ENCODE measurements at regions not wholly inside any gene's neighbourhood (a gene's known extent, or its start where the extent isn't known, plus 50 kb on each side); places are given as distances from the start of the nearest gene placed in this dataset.

DNA sequence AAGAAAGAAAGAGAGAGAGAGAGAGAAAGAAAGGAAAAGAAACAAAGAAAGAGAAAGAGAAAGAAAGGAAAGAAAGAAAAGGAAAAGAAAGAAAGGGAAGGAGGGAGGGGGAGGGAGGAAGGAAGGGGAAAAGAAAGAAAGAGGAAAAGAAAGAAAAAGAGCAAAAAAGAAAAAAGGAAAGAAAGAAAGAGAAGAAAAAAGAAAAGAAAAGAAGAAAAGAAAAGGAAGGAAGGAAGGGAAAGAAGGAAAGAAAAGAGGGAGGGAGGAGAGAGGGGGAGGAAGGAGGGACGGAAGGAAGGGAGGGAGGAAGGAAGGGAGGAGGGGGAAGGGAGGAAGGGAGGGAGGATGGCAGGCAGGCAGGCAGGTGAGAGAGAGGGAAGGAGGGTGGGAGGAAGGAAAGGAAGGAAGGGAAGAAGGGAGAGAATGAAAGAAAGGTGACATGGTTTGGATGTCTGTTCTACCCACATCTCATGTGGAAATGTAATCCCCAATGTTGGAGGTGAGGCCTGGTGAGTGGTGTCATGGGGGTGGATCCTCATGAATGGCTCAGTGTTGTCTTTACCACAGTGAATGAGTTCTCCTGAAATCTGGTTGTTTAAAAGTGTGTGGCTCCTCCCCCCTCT lies 83.0 kb upstream of the DCLK2 start:
- BruUV-seq (replicated peaks), result no TSS peak
- peaks cover 16% of the 10 kb centered on the region for H3K4me1 Mint-ChIP-seq (ENCODE audit: insufficient read depth, unreplicated experiment)
- no peak overlapping the region for H3K27ac Mint-ChIP-seq (ENCODE audit: low read depth, unreplicated experiment)
- H3K9me3 Mint-ChIP-seq (ENCODE audit: unreplicated experiment), result no peaks in the 10 kb centered on the region
- H3K36me3 Mint-ChIP-seq (ENCODE audit: insufficient read depth, unreplicated experiment), result no peaks in the 10 kb centered on the region
- no peaks in the 10 kb centered on the region for H3K27me3 Mint-ChIP-seq (ENCODE audit: insufficient read depth, unreplicated experiment)
- no peak overlapping the region for H3K4me3 Mint-ChIP-seq (ENCODE audit: unreplicated experiment)
- ChIA-PET POLR2A (no interaction called here), CTCF (interaction anchor here (1.1 to 4.0 kb wide), 2 partner anchors 14 to 248 kb away, joined by 3 to 57 read pairs; no protein-coding TSS in a partner anchor)
- no peak for DNase-seq (ENCODE audit: unreplicated experiment)
- TF ChIP-seq, protein P1, sequence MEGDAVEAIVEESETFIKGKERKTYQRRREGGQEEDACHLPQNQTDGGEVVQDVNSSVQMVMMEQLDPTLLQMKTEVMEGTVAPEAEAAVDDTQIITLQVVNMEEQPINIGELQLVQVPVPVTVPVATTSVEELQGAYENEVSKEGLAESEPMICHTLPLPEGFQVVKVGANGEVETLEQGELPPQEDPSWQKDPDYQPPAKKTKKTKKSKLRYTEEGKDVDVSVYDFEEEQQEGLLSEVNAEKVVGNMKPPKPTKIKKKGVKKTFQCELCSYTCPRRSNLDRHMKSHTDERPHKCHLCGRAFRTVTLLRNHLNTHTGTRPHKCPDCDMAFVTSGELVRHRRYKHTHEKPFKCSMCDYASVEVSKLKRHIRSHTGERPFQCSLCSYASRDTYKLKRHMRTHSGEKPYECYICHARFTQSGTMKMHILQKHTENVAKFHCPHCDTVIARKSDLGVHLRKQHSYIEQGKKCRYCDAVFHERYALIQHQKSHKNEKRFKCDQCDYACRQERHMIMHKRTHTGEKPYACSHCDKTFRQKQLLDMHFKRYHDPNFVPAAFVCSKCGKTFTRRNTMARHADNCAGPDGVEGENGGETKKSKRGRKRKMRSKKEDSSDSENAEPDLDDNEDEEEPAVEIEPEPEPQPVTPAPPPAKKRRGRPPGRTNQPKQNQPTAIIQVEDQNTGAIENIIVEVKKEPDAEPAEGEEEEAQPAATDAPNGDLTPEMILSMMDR (IDR thresholded peaks at IDR 0.05; ENCODE audit: unreplicated experiment), result no peak
- intact Hi-C loops (cut with micrococcal nuclease), result no loop called here

DNA sequence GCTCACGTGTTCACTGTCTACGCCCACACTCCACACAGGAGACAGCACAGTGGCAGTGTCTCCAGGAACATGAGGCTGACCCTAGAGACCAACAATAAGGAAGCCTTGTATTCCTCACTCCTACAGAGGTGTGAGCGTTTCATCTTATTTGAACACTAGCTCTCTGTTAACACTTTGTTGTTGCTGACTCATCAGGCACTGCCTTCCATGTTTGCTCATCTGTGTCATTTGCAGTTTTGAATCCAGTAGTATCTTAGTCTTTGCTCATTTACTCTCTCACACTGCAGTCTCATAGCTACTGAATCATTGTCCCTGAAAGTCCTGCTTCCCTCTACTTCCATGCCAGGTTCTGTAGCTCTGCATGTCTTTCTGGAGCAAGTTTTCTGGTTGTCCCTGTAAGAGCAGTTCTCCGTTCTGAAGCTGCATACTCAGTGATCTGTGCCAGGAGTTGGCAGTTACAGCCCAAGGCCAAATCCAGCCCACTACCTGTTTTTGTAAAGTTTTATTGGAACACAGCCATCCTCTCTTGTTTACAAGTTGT lies 80.3 kb upstream of the DCLK2 start:
- CTCF ChIA-PET, result interaction anchor here (0.6 to 4.0 kb wide), 20 partner anchors 9 to 1101 kb away, joined by 3 to 57 read pairs (median 4); no protein-coding TSS in a partner anchor
- Mint-ChIP-seq H3K36me3 (ENCODE audit: insufficient read depth, unreplicated experiment) (no peaks in the 10 kb centered on the region), H3K27ac (ENCODE audit: low read depth, unreplicated experiment) (peak overlapping the region; percentile 71), H3K4me1 (ENCODE audit: insufficient read depth, unreplicated experiment) (peaks cover 22% of the 10 kb centered on the region), H3K4me3 (ENCODE audit: unreplicated experiment) (no peak overlapping the region), H3K27me3 (ENCODE audit: insufficient read depth, unreplicated experiment) (no peaks in the 10 kb centered on the region), H3K9me3 (ENCODE audit: unreplicated experiment) (no peaks in the 10 kb centered on the region)
- TF ChIP-seq, protein P1 (IDR thresholded peaks at IDR 0.05; ENCODE audit: unreplicated experiment), result no peak
- DNase-seq (ENCODE audit: unreplicated experiment), result peak; percentile 60
- POLR2A ChIA-PET, result interaction anchor here (1.5 kb wide), 1 partner anchor 10 kb away, joined by 3 read pairs; no protein-coding TSS in a partner anchor
- intact Hi-C loops (cut with micrococcal nuclease), result loop anchor here (2.0 kb wide), 1 partner anchor 869 kb away; no protein-coding TSS in a partner anchor
- no TSS peak for BruUV-seq (replicated peaks)

DNA sequence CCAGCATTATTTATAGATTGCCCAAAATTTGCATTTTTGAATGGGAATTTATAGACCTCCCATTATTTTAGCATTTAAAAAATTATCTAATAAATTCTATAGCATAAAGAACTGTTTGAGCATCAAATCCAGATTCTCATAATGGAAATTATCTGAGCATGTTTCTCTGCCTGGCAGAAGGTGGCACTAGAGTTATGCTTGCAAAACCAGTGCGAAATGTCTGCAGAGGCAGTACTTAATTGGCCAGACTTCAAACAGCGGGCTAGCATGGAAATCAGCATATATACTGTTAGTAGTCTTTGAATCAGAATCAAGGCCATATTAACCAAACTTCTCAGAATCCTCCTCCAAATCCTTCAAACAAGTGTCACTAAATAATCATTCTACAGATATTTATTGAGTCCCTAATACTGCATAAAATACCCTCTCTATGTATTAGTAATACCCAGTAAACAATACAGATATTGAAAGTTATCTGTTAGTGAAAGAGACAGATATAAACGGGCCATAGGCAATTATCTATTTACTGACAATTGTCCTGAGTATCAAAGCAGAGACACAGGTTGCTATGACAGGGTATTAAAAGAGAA lies 78.7 kb upstream of the DCLK2 start:
- H3K27me3 Mint-ChIP-seq (ENCODE audit: insufficient read depth, unreplicated experiment), result no peaks in the 10 kb centered on the region
- H3K9me3 Mint-ChIP-seq (ENCODE audit: unreplicated experiment), result no peaks in the 10 kb centered on the region
- TF ChIP-seq, protein P1 (IDR thresholded peaks at IDR 0.05; ENCODE audit: unreplicated experiment), result peak; percentile 63
- DNase-seq (ENCODE audit: unreplicated experiment), result peak; percentile 69
- ChIA-PET POLR2A (no interaction called here), CTCF (interaction anchor here (1.0 to 4.0 kb wide), 7 partner anchors 8 to 870 kb away, joined by 3 to 57 read pairs (median 7); no protein-coding TSS in a partner anchor)
- peaks cover 22% of the 10 kb centered on the region for H3K4me1 Mint-ChIP-seq (ENCODE audit: insufficient read depth, unreplicated experiment)
- no TSS peak for BruUV-seq (replicated peaks)
- H3K27ac Mint-ChIP-seq (ENCODE audit: low read depth, unreplicated experiment), result no peak overlapping the region
- intact Hi-C loops (cut with micrococcal nuclease), result loop anchor here (1.0 to 2.0 kb wide), 3 partner anchors 210 to 867 kb away; no protein-coding TSS in a partner anchor
- H3K36me3 Mint-ChIP-seq (ENCODE audit: insufficient read depth, unreplicated experiment), result no peaks in the 10 kb centered on the region
- H3K4me3 Mint-ChIP-seq (ENCODE audit: unreplicated experiment), result no peak overlapping the region

DNA sequence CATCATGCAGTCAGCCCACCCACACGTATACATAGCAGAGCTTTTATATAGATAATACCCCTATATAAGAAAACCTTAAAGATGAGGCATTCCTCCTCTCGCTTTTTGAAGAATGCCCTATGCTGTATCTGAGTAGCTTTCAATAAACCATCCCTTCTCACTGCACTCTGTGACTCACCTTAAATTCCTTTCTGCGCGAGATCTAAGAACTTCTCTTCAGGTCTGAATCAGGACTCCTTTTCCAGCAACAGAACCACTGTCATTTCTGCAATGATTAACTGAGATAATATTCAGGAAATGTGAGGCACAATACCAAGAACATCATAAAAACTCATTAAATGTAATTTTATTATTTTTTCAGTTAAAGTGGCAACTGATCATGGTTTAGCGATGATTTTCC lies 76.4 kb upstream of the DCLK2 start:
- TF ChIP-seq, protein P1 (IDR thresholded peaks at IDR 0.05; ENCODE audit: unreplicated experiment), result no peak
- Mint-ChIP-seq H3K27ac (ENCODE audit: low read depth, unreplicated experiment) (no peak overlapping the region), H3K4me3 (ENCODE audit: unreplicated experiment) (no peak overlapping the region), H3K36me3 (ENCODE audit: insufficient read depth, unreplicated experiment) (no peaks in the 10 kb centered on the region), H3K27me3 (ENCODE audit: insufficient read depth, unreplicated experiment) (no peaks in the 10 kb centered on the region), H3K4me1 (ENCODE audit: insufficient read depth, unreplicated experiment) (peaks cover 21% of the 10 kb centered on the region), H3K9me3 (ENCODE audit: unreplicated experiment) (no peaks in the 10 kb centered on the region)
- intact Hi-C loops (cut with micrococcal nuclease), result no loop called here
- POLR2A ChIA-PET, result no interaction called here
- DNase-seq (ENCODE audit: unreplicated experiment), result peak; percentile 15
- CTCF ChIA-PET, result interaction anchor here (14.3 kb wide), 1 partner anchor 217 kb away, joined by 223 read pairs; no protein-coding TSS in a partner anchor
- no TSS peak for BruUV-seq (replicated peaks)

All from MCF 10A (cell line).